Limb (tissue), 2 donors: ENCODE measurements at regions not wholly inside any gene's neighbourhood (a gene's known extent, or its start where the extent isn't known, plus 50 kb on each side); places are given as distances from the start of the nearest gene placed in this dataset.
"Not testable (repeated sequence)": the region's sequence is repeated elsewhere in the genome, so short reads cannot be mapped to it uniquely, and the experiment has no call there.

Experiments used
- DNase-seq, 2 donors: peaks; one replicate each; pipeline ENCODE4 v3.0.0-alpha.2; 2016; ENCODE audit errors: extremely low spot score in 2 of 2

DNA sequence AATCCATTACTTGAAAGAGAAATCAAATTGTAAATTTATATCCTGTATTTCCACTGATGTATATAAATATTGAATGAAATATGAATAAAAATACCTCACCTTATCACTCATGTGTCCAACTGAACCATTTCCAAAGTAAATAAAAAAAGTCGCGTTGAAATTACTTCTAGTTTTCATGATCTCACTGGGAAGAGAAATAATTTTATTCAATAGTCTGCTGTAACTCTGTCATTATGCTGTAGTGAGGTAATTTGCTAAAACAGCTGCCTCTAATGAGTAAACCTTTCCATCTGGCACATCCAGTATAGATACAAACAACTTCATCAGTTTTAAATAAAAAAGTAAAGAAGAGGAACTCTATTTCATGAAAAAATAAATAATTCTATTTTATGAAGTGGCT lies 611.5 kb downstream of the ZNF608 start:
- no peak for DNase-seq

DNA sequence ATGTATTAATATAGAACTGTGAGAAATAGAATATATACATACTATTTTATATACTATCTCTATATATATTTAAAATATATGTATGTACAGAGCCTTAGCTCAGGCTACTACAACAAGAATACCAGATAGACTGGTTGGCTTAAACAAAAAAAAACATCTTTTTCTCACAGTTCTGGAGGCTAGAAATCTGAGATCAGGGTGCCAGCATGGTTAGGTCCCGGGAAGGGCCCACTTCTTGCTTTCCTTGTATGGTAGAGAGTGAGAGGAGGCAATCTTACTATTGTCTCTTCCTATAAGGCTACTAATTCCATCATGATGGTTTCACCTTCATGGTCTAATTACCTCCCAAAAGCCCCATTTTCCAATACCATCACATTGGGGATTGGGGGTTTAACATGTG lies 613.0 kb downstream of the ZNF608 start:
- no peak for DNase-seq

DNA sequence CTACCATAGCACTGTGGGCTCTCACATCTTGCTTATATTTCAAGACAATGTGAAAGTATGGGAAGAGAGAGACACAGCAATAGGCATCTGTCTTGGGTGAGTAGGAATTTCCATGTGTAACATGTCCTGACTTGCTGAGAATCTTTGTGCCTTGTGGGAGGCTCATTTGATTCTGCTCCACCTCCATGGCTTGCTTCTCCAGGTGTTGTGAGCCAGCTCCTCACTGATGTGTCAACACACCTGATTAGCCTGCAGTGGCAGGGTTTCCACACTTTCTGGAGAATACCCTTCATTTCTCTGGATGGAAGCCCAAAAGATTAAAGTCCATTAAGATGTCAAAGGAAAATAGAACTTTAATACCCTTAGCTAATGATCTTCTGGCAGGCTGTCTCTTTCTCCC lies 613.6 kb downstream of the ZNF608 start:
- no peak for DNase-seq

DNA sequence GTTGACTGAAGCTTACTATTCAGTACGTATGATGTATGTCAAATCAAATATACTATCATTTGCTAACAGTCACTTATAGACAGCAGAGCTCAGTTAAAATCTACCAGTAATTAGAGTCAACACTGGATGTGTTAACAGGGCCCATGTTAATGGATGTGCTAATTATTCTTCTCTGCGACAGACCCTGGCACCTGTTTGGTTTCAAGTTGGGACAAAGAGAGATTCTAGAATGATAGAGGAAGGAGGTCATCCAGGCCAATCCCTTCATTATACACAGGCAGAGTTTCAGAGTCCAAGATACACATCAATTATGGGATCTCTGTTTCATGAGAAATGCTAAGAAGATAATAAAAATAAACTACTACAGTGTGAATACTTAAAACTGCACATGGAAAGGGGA lies 615.0 kb downstream of the ZNF608 start:
- DNase-seq, result no peak

DNA sequence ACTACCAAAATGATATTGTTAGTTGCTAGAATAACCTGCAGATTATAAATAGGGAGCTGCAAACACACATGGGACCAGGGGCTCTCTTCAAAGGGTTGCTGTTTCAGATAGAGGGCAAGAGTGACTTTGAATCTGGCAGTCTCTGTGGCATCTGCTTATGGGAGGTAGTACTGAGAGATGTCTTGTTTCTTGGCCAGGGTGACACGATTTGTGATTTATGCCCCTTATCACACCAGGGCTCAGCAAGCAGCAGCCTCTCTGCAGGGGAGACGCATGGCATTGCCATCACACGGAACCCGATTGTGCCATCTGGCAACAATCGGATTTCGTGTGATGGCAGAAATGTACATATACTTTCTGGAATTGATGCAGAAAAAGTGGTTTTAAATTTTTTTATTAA lies 615.6 kb downstream of the ZNF608 start:
- no peak for DNase-seq

DNA sequence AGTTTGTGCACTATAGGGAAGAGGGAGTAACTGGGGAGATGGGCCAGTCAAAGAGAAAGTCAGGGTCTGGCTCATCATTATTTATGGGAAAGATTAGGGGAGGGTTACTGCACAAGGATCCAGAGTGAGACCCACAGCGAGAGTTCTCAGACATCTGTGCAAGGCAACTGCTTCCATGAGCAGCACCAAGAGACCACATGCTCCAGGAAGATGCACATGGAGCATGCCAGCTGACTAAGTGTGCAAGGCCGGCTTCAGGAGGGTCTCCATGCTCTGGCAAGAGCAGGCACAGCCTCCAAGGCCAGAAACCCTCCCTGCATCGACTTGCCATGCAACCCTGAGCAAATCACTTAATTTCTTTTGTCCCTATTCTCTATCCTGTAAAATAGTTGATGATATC lies 616.9 kb downstream of the CSNK1G3 start:
- DNase-seq, result no peak

DNA sequence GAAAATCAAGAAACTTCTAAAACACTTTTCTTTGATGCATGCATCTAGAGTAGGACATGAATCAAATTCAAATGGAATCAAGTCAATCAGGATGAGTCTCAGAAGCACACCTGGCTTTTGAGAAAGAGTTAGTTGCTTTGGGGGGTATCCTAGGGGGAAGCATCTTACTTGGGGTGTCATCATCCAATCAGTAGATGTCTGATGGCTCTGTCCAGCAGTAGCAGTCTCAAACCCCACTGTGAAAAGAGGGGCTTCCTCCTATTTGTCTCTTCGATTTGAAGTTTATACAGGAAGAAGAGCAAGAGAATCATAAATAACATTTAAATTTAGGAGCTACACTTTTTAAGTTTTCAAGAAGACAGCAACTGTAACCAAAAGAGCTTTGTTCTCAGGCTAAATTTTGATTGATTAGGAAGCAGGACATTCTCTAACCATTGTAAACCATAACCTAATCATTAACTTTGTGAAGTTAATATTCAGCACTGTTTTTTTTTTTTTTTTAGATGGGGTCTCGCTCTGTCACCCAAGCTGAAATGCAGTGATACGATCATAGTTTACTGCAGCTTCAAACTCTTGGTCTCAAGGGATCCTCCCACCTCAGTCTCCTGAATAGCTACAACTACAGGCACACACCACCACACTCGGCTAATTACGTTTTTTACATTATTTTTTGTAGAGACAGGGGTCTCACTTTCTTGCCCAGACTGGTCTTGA lies 614.7 kb downstream of the CSNK1G3 start:
- no peak for DNase-seq

DNA sequence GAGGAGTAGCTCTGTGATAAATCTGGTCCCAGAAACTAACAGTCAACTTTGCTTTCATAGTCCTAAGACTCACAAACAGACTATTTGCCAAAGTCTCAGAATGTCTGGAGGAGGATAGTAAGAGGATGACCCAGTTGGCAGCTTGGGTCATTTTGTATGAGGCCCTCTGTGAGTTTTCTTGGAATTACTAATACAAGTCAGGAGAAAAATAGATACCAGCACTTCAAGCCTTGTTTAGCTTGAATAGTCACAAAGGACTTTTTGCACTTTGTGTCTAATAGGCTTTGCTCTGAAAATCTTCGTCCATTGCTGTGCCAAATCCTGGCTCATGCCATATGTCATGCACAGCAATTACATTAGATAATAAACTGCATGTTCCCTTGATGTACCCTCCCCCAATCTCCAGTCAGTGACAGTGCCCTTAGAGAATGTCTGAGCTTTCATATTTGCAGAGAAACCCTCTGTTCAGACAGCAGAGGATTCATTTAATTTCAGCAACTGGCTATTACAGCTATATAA lies 612.8 kb downstream of the CSNK1G3 start:
- peak in 1 of 2 donors; percentile 9 for DNase-seq

DNA sequence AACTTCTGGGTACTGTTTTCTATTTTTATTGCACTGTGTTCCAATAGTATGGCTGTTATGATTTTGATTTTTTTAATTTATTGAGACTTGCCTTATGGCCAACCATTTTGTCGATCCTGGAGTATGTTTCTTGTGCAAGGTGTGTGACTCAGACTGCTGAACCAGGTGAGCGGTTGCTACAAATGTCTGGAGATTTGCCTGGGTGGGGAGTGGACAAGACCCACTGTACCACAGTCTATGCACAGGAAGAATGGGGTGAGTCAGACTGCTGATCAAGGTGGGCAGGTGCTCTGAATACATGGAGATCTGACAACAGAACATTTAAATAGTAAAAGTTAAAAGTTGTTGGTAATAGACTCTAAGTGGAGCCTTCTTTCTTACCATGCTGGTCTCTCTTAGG lies 609.2 kb downstream of the CSNK1G3 start:
- no peak for DNase-seq

DNA sequence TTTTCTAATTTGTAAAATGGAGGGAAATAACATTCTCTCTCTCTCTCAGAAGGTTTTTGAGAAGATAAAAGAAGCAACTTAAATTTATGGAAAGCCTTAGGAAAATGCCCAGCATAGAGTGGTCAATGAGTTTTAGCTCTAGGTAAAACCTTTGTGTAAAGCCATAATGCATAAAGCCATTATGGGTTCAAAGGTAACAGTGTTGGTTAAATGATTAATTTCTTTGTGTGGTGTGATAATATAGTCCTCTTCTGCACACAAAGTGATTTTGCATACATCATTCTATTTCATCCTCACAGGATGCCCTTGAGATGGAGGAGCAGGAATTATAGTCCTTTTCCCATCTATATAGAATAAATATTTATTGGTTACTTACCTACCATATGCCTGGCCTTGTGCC lies 602.9 kb downstream of the CSNK1G3 start:
- no peak for DNase-seq

DNA sequence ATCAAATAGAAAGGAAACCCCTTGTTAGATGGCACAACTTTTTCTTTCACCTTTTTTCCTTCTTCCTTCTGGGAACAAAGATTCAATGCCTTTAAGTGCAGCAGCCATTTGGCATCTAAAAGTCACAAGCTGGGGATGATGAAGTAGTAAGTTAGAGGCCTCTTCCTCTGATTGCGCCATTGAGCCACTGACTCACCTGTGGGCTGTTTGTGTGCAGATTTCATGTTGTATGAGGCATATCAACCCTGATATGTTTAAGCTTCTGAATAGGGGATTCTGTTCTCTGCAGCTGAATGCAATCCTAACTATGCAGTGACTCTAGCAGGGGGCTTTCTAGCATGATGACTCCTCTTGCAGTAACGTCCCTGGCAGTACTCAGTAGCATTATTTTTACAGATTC lies 599.9 kb downstream of the CSNK1G3 start:
- no peak for DNase-seq

DNA sequence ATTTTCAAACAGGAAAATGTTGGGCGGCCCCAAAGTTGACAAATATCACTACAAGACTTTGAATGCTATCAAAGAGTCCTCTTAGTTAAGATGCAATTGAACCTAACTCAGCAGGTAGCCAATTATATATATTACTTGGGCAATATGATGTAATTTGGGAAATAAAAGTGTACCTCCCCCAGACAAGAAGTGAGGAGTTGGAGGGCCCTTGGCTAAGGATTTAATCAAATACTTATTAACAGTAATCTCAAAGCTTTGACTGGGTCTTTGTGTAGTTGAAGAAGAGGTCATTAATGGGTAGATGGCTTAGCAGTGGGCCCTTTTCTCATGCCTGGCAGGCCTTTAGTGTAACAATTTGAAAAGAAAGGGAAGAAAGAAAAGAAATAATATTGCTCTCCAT lies 599.0 kb downstream of the CSNK1G3 start:
- DNase-seq, result no peak

DNA sequence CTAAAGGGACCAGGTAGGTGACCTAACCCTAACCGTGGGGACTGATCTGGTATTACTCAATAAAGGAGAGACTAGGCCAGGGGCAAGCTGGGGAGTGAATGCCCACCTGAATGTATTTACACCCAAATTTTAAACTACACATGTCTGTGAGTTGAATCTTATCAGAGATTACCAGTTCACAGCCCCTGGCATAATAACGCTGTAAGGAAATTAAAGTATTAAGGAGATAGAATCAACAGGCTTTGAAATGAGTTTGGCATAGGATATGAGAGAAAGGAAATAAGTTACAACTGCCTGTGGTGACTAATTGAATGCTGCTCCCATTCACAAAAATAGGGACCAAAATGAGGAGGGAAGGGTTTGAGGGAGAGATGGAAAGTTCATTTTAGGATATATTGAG lies 593.3 kb downstream of the CSNK1G3 start:
- no peak for DNase-seq

DNA sequence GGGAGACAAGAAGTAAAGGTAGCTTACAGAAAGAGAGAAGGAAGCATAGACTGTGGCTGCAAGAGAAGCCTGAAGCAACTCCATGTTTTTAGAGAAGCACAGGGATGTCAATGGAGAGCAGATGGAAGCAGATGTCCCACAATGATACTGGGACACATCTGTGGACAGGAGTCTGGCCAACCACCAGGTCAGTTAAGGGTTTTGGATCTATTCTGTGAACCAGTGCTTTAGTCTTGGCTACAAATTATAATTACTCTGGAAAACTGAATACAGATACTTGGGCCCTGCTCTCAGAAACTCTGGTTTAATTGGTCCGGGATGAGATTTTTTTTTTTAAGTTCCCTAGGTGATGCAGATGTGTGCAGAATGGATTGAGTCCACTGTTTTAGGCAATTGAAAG lies 592.8 kb downstream of the CSNK1G3 start:
- DNase-seq, result no peak

DNA sequence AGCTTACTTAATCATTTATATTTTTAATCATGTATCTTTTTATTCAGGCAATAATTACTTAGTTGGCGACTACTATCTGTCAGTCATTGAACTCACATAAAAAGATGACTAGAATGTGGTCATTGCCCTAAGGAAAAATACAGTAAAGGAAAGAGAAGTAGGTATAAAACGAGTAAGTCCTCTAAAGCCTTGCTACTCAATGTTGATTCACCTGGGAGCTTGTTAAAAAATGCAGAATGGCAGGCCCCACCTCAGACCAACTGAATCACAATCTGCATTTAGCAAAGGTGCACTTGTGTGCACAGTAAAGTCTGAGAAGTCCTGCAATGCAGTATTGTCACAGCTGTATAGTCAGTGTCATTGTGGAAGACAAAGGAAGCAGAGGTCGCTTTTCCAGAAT lies 592.4 kb downstream of the CSNK1G3 start:
- no peak for DNase-seq

DNA sequence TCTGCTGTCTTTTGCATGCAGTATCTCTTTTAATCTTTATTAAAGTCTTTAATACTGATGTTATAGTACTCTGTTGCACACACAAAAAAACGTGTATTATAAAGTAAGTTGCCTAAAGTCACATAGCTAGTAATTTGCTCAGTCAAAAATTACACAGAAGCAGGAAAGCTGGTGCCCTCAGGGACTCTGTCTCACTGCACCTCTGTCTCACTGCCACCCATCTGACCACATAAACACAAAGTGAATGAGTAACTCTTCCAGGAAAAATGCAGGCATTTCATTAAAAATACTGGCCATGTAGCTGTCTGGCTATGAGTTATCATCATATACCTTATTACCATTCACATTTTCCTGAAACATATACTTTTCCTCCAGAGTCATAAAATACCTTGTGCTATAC lies 591.7 kb downstream of the CSNK1G3 start:
- no peak for DNase-seq

DNA sequence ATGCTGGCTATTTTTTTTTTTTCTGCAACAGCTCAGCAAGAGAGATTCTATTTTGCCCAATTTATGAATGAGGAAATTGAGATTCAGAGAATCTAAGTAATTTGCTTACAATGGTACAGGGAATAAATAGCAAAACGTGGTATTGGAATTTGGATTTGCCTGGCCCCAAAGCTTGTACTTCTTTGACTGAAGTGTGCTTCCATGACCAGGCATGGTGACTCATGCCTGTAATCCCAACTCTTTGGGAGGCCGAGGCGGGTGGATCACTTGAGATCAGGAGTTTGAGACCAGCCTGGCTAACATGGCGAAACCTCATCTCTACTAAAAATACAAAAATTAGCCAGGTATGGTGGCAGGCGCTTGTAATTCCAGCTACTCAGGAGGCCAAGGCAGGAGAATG lies 591.1 kb downstream of the CSNK1G3 start:
- not testable (repeated sequence) for DNase-seq

DNA sequence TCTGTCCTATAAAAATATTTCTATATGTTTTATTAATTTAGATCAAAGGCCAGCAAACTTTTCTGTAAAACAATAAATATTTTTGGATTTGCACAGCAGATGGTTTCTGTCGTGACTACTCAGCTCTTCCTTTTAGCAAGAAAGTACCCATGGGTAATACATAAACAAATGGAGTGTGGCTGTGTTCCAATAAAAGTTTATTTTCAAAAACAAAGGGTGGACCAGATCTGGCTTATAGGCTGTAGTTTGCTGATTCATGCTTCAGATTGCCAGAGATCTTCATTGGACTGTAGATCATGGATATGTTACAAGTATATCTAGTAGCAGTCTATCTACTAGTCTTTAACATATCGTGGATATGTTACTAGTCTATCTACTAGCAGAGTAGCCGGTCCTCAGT lies 590.5 kb downstream of the CSNK1G3 start:
- no peak for DNase-seq

DNA sequence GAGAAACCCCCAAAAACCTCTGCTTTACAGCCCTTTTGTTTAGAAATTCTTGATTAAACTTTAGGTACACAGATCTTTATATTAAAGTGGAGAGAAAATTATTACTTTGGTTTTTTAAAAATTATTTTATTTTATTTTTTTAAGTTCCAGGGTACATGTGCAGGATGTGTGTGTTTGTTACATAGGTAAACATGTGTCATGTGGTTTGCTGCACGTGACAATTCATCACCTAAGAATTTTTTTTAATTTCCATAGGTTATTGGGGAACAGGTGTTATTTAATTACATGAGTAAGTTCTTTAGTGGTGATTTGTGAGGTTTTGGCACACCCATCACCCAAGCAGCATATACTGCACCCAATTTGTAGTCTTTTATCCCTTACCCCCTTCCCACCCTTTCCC lies 581.7 kb downstream of the CSNK1G3 start:
- no peak for DNase-seq

DNA sequence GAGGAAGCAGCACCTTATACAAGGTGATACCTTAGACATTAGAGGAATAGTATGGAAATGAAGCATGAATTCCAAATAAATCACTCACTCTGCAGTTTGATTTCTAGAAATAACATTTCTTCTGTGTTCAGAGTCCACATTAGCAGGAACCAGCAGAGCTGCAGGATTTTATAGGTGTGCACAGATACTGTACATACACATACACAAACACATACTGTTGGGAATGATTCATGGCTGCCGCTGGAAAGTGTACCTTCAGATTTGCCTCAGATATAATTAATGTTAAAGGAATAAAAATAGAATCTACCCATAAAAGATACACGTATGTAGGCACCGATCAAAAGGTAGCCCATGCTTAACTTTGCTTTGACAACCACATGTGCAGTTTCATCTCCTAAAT lies 578.1 kb downstream of the CSNK1G3 start:
- no peak for DNase-seq

DNA sequence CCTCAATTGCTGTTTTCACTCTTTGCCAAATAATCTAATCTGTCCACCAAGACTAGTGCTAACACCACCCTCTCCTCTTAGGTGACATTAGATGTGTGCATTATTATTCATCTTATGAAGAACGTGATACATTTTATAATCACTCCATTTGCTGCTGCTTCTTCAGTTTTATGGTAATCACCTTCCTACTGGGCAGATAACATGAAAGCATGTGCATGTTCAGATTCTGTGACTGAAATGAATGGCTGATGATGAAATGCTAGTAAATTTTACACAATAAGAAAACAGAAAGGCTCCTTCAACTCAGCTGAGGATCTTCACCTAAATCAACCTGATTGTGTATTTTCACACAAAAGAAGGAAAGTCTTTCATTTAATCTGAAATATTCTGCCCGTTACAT lies 577.6 kb downstream of the CSNK1G3 start:
- no peak for DNase-seq

DNA sequence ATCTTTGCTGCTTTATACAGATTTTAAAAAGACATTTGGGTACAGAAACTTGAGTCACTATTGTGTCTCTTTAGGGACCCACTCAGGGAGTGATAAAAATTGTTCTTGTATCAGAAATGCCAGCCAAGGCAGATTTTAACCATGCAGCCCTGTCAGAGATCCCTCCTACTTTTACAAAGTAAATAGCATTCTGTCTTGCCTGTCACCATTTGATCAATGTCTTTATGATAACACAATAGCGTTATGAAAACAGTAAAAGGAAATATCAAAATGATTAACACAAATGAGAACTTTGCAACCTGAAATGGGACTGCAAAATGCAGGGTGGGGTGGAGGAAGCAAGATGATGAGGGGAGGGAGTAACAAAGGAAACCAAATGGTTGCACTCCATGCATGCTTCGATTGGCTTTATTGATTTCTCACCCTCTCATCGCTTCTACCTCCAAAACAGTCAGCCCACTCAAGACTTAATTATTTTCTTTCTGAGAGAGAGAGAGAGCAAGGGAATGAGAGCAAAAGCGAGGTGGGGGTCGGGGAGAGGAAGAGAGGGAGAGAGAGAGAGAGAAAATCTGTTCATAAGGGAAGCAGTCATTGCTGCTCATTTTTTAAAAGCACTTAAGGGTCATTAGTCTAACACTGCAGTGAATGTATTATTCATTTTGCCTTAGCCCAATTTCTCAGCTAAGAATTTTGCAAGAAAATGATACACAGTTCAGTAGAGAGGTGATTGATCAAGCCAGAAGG lies 576.5 kb downstream of the CSNK1G3 start:
- no peak for DNase-seq

DNA sequence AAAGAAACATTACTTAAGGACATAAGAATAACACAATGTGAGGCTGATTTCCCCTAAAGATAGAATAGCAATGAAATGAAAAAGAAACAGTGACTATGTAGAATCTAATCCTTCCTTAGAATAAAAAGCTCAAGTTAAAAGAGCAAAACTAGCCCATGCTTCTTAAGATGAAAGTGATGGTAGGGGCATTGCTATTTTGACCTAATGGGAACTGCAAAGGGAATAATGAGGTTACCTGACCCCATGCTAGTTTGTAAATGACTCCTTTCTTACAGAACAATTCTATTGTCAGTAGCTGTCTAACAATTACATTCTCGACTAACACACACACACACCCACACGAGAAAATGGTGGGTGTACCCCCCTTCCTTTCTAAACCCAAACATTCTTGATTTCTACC lies 575.8 kb downstream of the CSNK1G3 start:
- no peak for DNase-seq
